ENCODE measurements at regions not wholly inside any gene's neighbourhood (a gene's known extent, or its start where the extent isn't known, plus 50 kb on each side); places are given as distances from the start of the nearest gene placed in this dataset.

DNA sequence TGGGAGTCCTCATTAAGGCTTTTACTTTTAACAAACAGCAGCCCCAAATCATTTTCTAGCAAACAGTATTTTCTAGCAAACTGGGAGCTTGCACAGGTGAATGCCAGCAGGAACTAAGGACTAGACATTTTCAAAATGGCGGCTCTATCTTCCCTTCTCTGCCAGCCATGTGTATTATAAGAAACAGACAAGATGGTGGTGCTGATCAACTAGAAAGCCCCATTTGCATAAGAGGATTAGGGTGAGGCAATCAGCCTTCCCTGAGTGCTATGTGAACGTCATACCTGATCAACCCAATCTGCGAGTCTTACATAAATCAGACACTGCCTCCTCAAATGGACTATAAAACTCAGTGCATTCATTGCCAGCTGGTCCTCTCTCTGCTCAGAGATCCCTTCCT, 479.6 kb downstream of the IPMK start:
- TF ChIP-seq ZFP3 (CRISPR knock-in tag; IDR thresholded peaks at IDR 0.05) (no peak), RARB (CRISPR knock-in tag; IDR thresholded peaks at IDR 0.05) (no peak), ARNTL (CRISPR knock-in tag; IDR thresholded peaks at IDR 0.05; ENCODE audit: borderline replicate concordance, low read depth) (no peak), ZNF565 (CRISPR knock-in tag; conservative IDR thresholded peaks at IDR 0.05; ENCODE audit: low read depth) (no peak)
- TF ChIP-seq, protein P1, sequence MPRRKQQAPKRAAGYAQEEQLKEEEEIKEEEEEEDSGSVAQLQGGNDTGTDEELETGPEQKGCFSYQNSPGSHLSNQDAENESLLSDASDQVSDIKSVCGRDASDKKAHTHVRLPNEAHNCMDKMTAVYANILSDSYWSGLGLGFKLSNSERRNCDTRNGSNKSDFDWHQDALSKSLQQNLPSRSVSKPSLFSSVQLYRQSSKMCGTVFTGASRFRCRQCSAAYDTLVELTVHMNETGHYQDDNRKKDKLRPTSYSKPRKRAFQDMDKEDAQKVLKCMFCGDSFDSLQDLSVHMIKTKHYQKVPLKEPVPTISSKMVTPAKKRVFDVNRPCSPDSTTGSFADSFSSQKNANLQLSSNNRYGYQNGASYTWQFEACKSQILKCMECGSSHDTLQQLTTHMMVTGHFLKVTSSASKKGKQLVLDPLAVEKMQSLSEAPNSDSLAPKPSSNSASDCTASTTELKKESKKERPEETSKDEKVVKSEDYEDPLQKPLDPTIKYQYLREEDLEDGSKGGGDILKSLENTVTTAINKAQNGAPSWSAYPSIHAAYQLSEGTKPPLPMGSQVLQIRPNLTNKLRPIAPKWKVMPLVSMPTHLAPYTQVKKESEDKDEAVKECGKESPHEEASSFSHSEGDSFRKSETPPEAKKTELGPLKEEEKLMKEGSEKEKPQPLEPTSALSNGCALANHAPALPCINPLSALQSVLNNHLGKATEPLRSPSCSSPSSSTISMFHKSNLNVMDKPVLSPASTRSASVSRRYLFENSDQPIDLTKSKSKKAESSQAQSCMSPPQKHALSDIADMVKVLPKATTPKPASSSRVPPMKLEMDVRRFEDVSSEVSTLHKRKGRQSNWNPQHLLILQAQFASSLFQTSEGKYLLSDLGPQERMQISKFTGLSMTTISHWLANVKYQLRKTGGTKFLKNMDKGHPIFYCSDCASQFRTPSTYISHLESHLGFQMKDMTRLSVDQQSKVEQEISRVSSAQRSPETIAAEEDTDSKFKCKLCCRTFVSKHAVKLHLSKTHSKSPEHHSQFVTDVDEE (CRISPR knock-in tag; IDR thresholded peaks at IDR 0.05): no peak
- TF ChIP-seq, protein P2, sequence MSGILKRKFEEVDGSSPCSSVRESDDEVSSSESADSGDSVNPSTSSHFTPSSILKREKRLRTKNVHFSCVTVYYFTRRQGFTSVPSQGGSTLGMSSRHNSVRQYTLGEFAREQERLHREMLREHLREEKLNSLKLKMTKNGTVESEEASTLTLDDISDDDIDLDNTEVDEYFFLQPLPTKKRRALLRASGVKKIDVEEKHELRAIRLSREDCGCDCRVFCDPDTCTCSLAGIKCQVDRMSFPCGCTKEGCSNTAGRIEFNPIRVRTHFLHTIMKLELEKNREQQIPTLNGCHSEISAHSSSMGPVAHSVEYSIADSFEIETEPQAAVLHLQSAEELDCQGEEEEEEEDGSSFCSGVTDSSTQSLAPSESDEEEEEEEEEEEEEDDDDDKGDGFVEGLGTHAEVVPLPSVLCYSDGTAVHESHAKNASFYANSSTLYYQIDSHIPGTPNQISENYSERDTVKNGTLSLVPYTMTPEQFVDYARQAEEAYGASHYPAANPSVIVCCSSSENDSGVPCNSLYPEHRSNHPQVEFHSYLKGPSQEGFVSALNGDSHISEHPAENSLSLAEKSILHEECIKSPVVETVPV (CRISPR knock-in tag; IDR thresholded peaks at IDR 0.05): no peak
- TF ChIP-seq, protein P3, sequence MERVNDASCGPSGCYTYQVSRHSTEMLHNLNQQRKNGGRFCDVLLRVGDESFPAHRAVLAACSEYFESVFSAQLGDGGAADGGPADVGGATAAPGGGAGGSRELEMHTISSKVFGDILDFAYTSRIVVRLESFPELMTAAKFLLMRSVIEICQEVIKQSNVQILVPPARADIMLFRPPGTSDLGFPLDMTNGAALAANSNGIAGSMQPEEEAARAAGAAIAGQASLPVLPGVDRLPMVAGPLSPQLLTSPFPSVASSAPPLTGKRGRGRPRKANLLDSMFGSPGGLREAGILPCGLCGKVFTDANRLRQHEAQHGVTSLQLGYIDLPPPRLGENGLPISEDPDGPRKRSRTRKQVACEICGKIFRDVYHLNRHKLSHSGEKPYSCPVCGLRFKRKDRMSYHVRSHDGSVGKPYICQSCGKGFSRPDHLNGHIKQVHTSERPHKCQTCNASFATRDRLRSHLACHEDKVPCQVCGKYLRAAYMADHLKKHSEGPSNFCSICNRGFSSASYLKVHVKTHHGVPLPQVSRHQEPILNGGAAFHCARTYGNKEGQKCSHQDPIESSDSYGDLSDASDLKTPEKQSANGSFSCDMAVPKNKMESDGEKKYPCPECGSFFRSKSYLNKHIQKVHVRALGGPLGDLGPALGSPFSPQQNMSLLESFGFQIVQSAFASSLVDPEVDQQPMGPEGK (CRISPR knock-in tag; IDR thresholded peaks at IDR 0.05; ENCODE audit: borderline replicate concordance): no peak
